NCI-H774 (cell line): ENCODE measurements at regions not wholly inside any gene's neighbourhood (a gene's known extent, or its start where the extent isn't known, plus 50 kb on each side); places are given as distances from the start of the nearest gene placed in this dataset.
"Not testable (repeated sequence)": the region's sequence is repeated elsewhere in the genome, so short reads cannot be mapped to it uniquely, and the experiment has no call there.

ENCODE experiments used
- DNase-seq: peaks from one replicate; lab custom pipeline; 2025; lab: John Stamatoyannopoulos, UW

GRCh38 chr15:96582473-96582872 is 252.0 kb downstream of the NR2F2 start:
- no peak for DNase-seq

DNA sequence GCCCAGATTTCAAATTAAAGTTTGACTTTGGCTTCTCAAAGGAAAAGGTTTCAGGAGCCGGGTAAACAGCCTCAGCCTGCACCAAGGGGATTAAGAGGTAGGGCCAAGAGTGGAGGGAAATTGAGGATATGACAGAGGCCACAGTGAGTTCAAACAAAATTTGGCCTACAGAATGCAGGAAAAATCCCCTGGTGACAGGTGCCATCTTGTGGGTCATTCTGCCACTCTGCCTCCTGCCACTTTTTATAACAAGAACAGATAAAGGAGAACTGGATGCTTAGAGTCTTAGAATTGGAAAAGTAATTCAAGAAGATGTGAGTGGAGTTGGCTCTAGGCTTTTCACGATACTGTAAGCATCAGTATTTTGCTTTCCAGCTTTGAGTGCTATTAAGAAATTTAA is 253.2 kb downstream of the NR2F2 start:
- no peak for DNase-seq

- no peak for DNase-seq
These were observed 255.2 kb downstream of the NR2F2 start for GRCh38 chr15:96585484-96586386.

DNA sequence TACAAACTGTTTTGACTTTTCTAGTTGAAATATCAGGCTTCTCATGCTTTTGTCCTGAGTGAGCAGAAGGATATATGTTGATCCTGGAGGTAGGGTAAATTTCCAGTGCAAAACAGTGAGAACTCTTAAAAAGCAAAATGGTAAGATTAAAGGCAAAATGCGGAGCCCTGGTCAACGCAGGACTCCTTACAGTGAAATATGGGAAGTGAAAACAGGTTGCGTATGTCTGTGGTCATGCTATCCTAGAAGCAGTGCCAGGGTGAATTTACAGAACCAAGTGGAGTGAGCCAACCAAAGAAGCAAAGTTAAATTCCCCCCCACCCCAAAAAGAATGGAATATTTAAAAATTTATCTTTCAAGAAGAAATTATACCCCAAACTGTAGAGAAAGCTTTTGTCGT is 256.4 kb downstream of the NR2F2 start:
- DNase-seq: no peak

- no peak for DNase-seq
These were observed 259.4 kb downstream of the NR2F2 start for GRCh38 chr15:96589864-96590263.

DNA sequence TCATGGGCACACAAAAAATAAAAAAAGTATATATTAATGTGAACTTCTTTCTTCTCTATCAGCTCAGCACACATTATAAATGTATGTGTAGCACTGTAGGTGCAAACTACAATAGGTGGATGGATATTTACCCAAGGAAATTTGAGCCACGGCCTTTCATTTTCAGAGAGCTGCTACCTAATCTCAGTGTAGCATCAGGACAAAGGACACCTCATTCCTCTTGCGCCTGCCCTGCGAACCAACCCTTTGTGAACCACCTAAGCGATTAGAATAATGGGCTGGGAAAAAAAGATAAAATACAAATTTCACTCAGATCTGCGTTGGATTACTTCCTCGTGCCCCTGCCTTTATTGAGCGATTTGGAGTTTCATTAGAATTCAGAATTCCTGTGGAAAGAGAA is 263.2 kb downstream of the NR2F2 start:
- no peak for DNase-seq

DNA sequence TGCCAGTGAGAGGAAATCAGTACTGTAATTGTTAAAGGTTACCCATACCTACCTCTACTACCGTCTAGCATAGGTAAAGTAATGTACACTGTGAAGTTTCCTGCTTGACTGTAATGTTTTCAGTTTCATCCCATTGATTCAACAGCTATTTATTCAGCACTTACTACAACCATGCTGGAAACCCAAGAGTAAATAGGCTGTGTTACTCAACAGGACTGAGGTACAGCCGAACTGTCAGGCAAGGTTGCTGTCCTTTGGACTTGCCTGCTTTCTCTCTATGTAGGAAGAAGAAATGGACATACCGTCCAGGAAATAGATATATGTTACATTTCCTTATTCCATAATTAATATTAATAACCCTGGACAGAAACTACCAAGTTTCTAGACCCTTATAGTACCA is 265.5 kb downstream of the NR2F2 start:
- DNase-seq: no peak

- DNase-seq: no peak
These were observed 268.0 kb downstream of the NR2F2 start for GRCh38 chr15:96598514-96598913.

DNA sequence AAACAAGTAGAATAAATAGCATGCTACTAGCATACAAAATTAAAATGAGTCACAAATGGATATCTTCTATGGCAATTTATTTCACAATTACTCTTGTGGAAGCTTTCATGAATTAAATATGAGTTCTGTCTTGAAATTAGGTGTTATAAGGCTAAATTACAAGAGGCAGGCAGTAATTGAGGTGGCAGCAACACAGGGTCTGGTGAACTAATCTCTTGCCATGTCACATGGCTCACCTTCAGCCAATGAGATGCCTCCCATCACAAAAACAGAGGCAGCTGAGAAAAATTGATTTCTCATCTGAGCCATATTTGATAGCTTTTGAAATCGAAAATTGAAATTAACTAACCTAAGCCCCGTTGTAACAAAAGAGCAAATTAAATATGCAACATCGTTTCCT is 268.8 kb downstream of the NR2F2 start:
- DNase-seq: no peak

DNA sequence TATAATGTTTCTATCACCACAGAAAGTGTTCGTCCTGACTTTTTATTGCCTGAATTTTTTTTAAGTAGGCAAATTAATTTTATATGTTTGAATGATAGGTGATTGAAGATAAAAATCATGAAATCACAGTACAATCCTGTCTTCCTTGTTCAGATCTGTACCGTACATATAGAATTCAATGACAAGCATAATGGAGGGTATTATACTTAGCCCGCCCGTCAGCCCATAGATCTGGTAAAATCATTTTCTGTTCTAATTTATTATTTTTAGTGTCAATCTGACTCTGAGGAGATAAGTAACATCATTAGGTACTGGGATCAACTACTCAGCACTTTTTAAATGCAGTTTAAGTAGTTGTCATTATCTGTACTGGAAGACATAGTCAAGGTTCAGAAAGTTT is 269.9 kb downstream of the NR2F2 start:
- DNase-seq: no peak

GRCh38 chr15:96606617-96607016 is 276.1 kb downstream of the NR2F2 start:
- no peak for DNase-seq

DNA sequence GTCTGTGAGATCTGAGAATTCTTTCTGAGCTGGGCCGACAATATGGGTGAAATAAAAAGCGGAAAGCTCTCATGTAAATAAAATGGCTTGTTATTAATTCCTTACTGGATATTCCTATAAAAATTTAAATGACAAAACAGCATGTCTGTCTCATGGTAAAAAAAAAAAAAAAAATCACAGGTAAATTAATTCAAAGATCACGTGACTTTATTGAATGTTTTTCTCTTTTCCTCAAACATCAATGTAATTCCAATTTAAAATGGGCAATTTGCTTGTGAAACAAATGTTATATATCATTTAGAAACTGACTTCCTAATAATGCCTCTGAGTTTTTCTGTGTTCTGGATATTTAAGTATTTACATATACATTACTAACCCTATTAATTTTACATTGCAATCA is 280.3 kb downstream of the NR2F2 start:
- DNase-seq: no peak

DNA sequence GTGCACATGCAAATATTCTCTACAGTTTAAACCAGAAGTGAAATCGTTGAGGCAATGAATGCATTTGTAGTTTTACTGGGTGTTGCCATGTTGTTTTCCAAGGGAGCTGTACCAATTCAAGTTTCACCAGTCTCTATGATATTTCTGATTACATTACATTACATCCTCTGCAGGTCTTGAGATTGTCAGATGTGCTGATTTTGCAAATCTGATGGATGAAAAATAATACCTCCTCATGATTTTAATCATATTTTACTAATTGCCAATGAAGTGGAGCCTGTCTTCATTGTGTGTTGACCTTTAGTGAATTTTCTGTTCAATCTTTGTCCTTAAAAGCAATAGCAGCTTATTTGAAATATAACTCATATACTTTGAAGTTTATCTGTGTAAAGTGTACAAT is 282.4 kb downstream of the NR2F2 start:
- no peak for DNase-seq

DNA sequence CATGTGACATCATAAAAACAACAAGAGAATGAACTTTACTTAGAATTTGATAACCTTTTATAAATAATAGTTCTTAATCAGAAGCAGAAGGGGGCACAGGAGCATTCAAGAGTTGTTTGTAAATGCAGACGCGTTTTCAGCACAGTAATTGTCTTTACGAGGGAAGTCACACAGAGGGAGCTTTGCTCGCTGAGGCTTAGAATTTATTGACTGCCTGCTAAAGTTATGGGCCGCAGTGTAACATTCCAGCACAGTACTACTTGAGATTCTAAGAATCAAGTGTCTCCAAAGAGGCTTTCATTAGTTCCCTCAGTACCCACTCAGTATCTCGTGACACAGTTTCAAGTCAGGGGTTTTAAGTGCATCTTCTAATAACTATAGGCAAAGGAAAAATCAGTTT is 288.7 kb downstream of the NR2F2 start:
- DNase-seq: no peak

- no peak for DNase-seq
These were observed 292.2 kb downstream of the NR2F2 start for GRCh38 chr15:96622714-96623113.

GRCh38 chr15:96625256-96625655 is 294.8 kb downstream of the NR2F2 start:
- no peak for DNase-seq

DNA sequence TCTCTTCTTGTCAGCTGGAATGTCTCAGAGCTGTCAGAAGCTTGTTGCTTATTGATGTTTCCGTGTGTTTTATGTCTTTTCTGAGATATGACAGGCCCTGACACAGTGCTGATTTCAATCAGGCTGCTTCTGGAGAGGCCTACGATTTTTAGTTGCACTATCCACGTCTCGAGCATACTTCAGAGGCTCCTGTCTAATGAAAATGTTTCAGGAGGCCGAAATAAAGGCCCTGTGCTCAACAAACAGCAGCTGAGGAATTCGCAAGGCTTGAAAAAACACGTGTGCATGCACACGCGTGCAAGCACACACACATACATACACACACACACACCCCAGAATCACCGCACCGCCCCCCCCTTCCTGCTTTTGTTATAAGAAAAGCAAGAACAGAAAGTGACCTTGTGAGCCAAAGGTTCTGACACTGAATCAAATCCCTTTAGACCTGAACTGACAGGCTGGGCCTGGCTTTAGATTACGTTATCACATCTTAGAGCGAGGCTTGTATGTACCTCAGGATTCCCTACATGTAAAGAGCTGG is 296.6 kb downstream of the NR2F2 start:
- no peak for DNase-seq

DNA sequence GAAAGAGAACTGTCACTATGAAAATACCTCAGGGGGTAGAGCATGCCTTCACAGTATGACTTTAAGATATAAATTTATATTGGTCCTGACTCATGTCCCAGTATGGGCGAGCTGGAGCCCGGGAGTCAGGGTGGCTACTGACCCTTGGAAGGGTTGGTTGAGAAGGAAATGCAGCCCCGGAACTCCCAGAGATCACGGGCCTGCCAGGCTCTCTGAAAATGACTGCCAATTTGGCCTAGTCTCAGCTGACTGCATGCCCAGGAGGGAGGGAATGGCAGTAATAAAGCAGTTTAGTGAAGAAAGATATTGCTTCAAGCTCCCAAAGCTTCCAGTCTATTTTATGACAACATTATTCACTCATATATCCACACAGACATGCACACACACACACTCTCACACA is 299.0 kb downstream of the NR2F2 start:
- no peak for DNase-seq

DNA sequence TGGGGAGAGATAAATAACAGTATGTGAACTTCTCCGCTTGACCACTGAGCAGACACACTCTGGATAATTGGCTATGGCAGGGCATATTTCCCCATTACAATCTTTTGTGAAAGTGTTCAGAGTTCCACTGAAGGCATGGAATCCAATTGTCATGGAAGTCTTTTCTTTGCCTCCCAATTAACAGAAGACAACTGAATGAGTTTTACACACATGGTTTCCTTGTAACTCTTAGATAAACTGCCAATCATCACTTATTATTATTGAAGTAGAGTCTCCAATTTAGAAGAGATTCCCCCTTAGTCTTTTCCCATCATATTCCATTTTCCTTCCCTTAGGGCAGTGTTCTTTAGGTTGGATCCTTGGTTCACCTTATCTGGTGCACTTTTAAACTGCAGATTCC is 308.3 kb downstream of the NR2F2 start:
- DNase-seq: no peak

GRCh38 chr15:96645796-96646195 is 315.3 kb downstream of the NR2F2 start:
- DNase-seq: no peak

- DNase-seq: no peak
These were observed 318.4 kb downstream of the NR2F2 start for GRCh38 chr15:96648866-96649265.

GRCh38 chr15:96657096-96657495 is 326.6 kb downstream of the NR2F2 start:
- DNase-seq: no peak

DNA sequence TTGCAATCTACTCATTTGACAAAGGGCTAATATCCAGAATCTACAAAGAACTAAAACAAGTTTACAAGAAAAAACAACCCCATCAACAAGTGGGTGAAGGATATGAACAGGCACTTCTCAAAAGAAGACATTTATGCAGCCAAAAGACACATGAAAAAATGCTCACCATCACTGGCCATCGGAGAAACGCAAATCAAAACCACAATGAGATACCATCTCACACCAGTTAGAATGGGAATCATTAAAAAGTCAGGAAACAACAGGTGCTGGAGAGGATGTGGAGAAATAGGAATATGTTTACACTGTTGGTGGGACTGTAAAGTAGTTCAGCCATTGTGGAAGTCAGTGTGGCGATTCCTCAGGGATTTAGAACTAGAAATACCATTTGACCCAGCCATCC is 336.5 kb downstream of the NR2F2 start:
- not testable (repeated sequence) for DNase-seq

- no peak for DNase-seq
These were observed 339.9 kb downstream of the NR2F2 start for GRCh38 chr15:96670389-96670788.
